KMS-11 (cell line): ENCODE measurements at regions not wholly inside any gene's neighbourhood (a gene's known extent, or its start where the extent isn't known, plus 50 kb on each side); places are given as distances from the start of the nearest gene placed in this dataset.

Experiments used
- H2AFZ ChIP-seq: fragments of 200-600 bp; sonication (generic); 2 replicates; pipeline ENCODE4 v1.6.1; 2016; ENCODE audit warnings: antibody characterized with exemption, mixed run types, low read depth
- H3K27ac ChIP-seq: fragments of 200-600 bp; sonication (generic); 2 replicates; pipeline ENCODE4 v1.6.1; 2016; ENCODE audit warnings: mild to moderate bottlenecking, mixed run types
- H3K27me3 ChIP-seq: fragments of 200-600 bp; sonication (generic); 2 replicates; pipeline ENCODE4 v1.6.1; 2017; ENCODE audit warnings: mild to moderate bottlenecking, low read depth, mixed run types, moderate library complexity; ENCODE audit not compliant: insufficient read depth
- H3K36me3 ChIP-seq: fragments of 200-600 bp; sonication (generic); 2 replicates; pipeline ENCODE4 v1.6.1; 2017; ENCODE audit warnings: mild to moderate bottlenecking, mixed run types; ENCODE audit not compliant: insufficient read depth
- H3K4me1 ChIP-seq: fragments of 200-600 bp; sonication (generic); 2 replicates; pipeline ENCODE4 v1.6.1; 2016; ENCODE audit warnings: mild to moderate bottlenecking, low read depth, mixed run types; ENCODE audit not compliant: poor library complexity, severe bottlenecking
- H3K4me2 ChIP-seq: fragments of 200-600 bp; sonication (generic); 2 replicates; pipeline ENCODE4 v1.7.0; 2016; ENCODE audit warnings: mild to moderate bottlenecking, mixed run types
- H3K4me3 ChIP-seq: fragments of 200-600 bp; sonication (generic); IDR thresholded peaks from 2 replicates; pipeline ENCODE4 v1.6.1; 2017; ENCODE audit warnings: low read depth, low read length, mixed read lengths; ENCODE audit not compliant: insufficient read depth
- H3K79me2 ChIP-seq: fragments of 200-600 bp; sonication (generic); 2 replicates; pipeline ENCODE4 v1.6.1; 2016; ENCODE audit warnings: low read depth, mixed run types; ENCODE audit not compliant: insufficient read depth
- H3K9ac ChIP-seq: fragments of 200-600 bp; sonication (generic); 2 replicates; pipeline ENCODE4 v1.6.1; 2016; ENCODE audit warnings: mild to moderate bottlenecking, mixed run types
- H4K20me1 ChIP-seq: fragments of 200-600 bp; sonication (generic); 2 replicates; pipeline ENCODE4 v1.6.1; 2016; ENCODE audit warnings: mild to moderate bottlenecking, mixed run types; ENCODE audit not compliant: insufficient read depth
- CTCF ChIP-seq: fragments of 200-600 bp; sonication (generic); conservative IDR thresholded peaks from 2 replicates; pipeline ENCODE4 v1.6.1; 2017; ENCODE audit warnings: low read depth, mild to moderate bottlenecking, antibody characterized with exemption, low read length, moderate library complexity, mixed read lengths

- no peaks in the 10 kb centered on the region for H3K79me2 ChIP-seq
- no peak overlapping the region for H3K4me2 ChIP-seq
- H4K20me1 ChIP-seq, result no peaks in the 10 kb centered on the region
- H3K4me3 ChIP-seq, result no peak overlapping the region
- no peak overlapping the region for H3K27ac ChIP-seq
- no peaks in the 10 kb centered on the region for H3K36me3 ChIP-seq
- no peaks in the 10 kb centered on the region for H3K4me1 ChIP-seq
- no peaks in the 10 kb centered on the region for H3K27me3 ChIP-seq
- no peak overlapping the region for H2AFZ ChIP-seq
- no peak for TF ChIP-seq CTCF
- no peak overlapping the region for H3K9ac ChIP-seq
Observed at GRCh38 chr18:70662588-70662987, 373.7 kb downstream of the SOCS6 start.

- Histone ChIP-seq H3K27ac (no peak overlapping the region), H2AFZ (no peak overlapping the region)
Observed at GRCh38 chr18:70659036-70659925, 370.4 kb downstream of the SOCS6 start.

GRCh38 chr18:70653671-70654070, 364.8 kb downstream of the SOCS6 start:
- Histone ChIP-seq H3K27ac (no peak overlapping the region), H3K9ac (no peak overlapping the region), H3K4me1 (no peaks in the 10 kb centered on the region), H2AFZ (no peak overlapping the region), H4K20me1 (no peaks in the 10 kb centered on the region), H3K4me2 (no peak overlapping the region), H3K36me3 (no peaks in the 10 kb centered on the region), H3K27me3 (no peaks in the 10 kb centered on the region), H3K79me2 (no peaks in the 10 kb centered on the region), H3K4me3 (no peak overlapping the region)
- no peak for TF ChIP-seq CTCF

More at GRCh38 chr18:70659036-70659925, 370.4 kb downstream of the SOCS6 start:
- Histone ChIP-seq H4K20me1 (no peaks in the 10 kb centered on the region), H3K4me3 (no peak overlapping the region), H3K4me1 (no peaks in the 10 kb centered on the region), H3K27me3 (no peaks in the 10 kb centered on the region), H3K79me2 (no peaks in the 10 kb centered on the region), H3K9ac (no peak overlapping the region), H3K4me2 (no peak overlapping the region), H3K36me3 (no peaks in the 10 kb centered on the region)
- TF ChIP-seq CTCF, result no peak

- no peak overlapping the region for H3K4me3 ChIP-seq
- H3K27ac ChIP-seq, result no peak overlapping the region
- no peak overlapping the region for H2AFZ ChIP-seq
Observed at GRCh38 chr18:70650878-70651277, 362.0 kb downstream of the SOCS6 start.

More at GRCh38 chr18:70650878-70651277, 362.0 kb downstream of the SOCS6 start:
- Histone ChIP-seq H3K27me3 (no peaks in the 10 kb centered on the region), H3K4me2 (no peak overlapping the region), H3K79me2 (no peaks in the 10 kb centered on the region), H3K4me1 (no peaks in the 10 kb centered on the region), H3K9ac (no peak overlapping the region), H3K36me3 (no peaks in the 10 kb centered on the region), H4K20me1 (no peaks in the 10 kb centered on the region)
- no peak for TF ChIP-seq CTCF
